ENCODE measurements at regions not wholly inside any gene's neighbourhood (a gene's known extent, or its start where the extent isn't known, plus 50 kb on each side); places are given as distances from the start of the nearest gene placed in this dataset.

DNA sequence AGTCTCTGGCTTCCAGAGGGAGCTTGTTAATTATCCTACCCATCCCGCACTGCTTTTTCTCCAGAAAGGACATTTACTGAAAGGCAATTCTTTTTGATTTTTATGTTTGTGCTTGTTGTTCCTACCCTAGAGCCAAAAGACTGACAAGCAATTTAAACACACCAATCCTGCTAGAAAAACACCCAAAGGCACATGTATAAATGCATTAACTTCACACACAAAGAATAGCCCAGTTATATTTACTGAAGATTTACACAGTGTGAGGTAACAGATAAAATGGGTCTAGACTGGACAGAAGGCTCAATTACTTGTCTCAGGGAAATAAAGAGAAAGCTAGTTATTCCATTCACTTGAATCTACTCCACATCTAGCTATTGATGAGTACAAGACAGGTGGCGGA lies 61.2 kb upstream of the NOCT start:
- DNase-seq (ENCODE audit: low read depth, low spot score), result no peak
- Histone ChIP-seq H3K9me3 (ENCODE audit: low read depth, low read length) (no peaks in the 10 kb centered on the region), H3K4me3 (no peak overlapping the region), H3K9ac (ENCODE audit: insufficient read length) (no peak overlapping the region), H3K36me3 (ENCODE audit: insufficient read depth, low read length) (no peaks in the 10 kb centered on the region), H3K27ac (no peak overlapping the region)
- TF ChIP-seq POLR2AphosphoS5 (IDR thresholded peaks at IDR 0.05; ENCODE audit: borderline replicate concordance, low read depth, low read length) (no peak), FOXP2 (optimal IDR thresholded peaks at IDR 0.05; ENCODE audit: control extremely low read depth, extremely low read length, insufficient read depth) (no peak)

DNA sequence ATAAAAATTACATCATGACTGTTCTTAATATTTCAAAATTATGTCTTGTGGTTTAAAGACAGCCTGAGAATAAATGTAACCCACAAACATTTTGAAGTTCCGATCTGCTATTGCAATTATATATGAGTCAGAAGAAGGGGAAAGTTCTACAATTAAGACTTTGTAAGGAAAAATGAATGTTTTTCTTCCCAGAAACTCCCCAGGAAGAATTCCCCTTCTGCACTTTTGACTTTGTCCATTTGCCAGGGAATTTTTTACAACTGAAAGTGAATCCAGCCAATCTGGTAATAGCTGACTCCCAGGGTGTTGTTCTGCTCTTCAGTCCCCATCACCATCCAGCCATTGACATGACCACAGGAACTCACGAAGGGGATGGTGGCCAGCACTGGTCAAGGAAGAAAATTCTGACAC lies 61.6 kb upstream of the NOCT start:
- H3K27ac ChIP-seq, result no peak overlapping the region
- H3K9me3 ChIP-seq (ENCODE audit: low read depth, low read length), result no peaks in the 10 kb centered on the region
- no peak overlapping the region for H3K4me3 ChIP-seq
- H3K36me3 ChIP-seq (ENCODE audit: insufficient read depth, low read length), result no peaks in the 10 kb centered on the region
- no peak for DNase-seq (ENCODE audit: low read depth, low spot score)
- TF ChIP-seq POLR2AphosphoS5 (IDR thresholded peaks at IDR 0.05; ENCODE audit: borderline replicate concordance, low read depth, low read length) (no peak), EZH2 (IDR thresholded peaks at IDR 0.05) (no peak), FOXP2 (optimal IDR thresholded peaks at IDR 0.05; ENCODE audit: control extremely low read depth, extremely low read length, insufficient read depth) (no peak)
- H3K9ac ChIP-seq (ENCODE audit: insufficient read length), result no peak overlapping the region

DNA sequence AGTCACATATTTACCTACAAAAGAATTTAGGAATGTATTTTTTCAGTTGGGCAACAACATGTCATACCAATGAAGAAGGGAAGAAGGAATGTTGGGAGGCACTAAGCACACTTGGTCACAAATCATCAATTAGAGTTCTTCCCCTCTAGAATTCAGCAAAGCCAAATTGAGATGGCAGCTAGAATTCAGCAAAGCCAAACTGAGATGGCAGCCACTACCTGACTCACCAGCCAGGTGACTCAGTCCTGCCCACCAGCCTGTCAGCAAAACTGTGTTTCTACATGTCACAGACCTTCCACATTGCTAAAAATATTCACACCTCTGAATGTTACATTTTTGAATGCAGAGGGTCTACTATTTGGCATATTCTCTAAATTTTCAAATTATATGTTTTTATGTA lies 63.2 kb upstream of the NOCT start:
- TF ChIP-seq POLR2AphosphoS5 (IDR thresholded peaks at IDR 0.05; ENCODE audit: borderline replicate concordance, low read depth, low read length) (no peak), FOXP2 (optimal IDR thresholded peaks at IDR 0.05; ENCODE audit: control extremely low read depth, extremely low read length, insufficient read depth) (no peak), EZH2 (IDR thresholded peaks at IDR 0.05) (no peak)
- Histone ChIP-seq H3K27ac (no peak overlapping the region), H3K4me3 (no peak overlapping the region), H3K9me3 (ENCODE audit: low read depth, low read length) (no peaks in the 10 kb centered on the region), H3K9ac (ENCODE audit: insufficient read length) (no peak overlapping the region), H3K36me3 (ENCODE audit: insufficient read depth, low read length) (no peaks in the 10 kb centered on the region)
- no peak for DNase-seq (ENCODE audit: low read depth, low spot score)

DNA sequence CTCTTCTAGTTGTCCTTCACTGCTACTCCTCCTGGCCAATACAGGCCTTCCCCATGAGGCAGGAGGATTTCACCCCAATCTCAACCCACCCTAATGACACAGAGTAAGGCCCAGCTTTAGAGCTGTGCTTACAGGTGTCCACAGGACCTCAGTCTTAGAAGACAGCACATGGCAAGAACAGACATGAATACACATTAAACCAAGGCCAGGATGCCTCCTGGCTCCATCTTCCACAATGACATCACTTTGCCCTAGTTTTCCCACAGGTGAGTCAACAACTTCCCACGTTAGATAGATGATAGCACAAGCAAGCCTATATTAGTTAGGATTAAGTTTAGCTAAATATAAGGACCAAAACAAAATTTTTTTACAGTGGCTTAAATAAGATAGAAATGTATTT lies 63.8 kb upstream of the NOCT start:
- Histone ChIP-seq H3K36me3 (ENCODE audit: insufficient read depth, low read length) (no peaks in the 10 kb centered on the region), H3K4me3 (no peak overlapping the region), H3K9me3 (ENCODE audit: low read depth, low read length) (no peaks in the 10 kb centered on the region), H3K9ac (ENCODE audit: insufficient read length) (no peak overlapping the region), H3K27ac (no peak overlapping the region)
- TF ChIP-seq EZH2 (IDR thresholded peaks at IDR 0.05), result no peak
- no peak for TF ChIP-seq FOXP2 (optimal IDR thresholded peaks at IDR 0.05; ENCODE audit: control extremely low read depth, extremely low read length, insufficient read depth)
- TF ChIP-seq POLR2AphosphoS5 (IDR thresholded peaks at IDR 0.05; ENCODE audit: borderline replicate concordance, low read depth, low read length), result no peak
- DNase-seq (ENCODE audit: low read depth, low spot score), result no peak

DNA sequence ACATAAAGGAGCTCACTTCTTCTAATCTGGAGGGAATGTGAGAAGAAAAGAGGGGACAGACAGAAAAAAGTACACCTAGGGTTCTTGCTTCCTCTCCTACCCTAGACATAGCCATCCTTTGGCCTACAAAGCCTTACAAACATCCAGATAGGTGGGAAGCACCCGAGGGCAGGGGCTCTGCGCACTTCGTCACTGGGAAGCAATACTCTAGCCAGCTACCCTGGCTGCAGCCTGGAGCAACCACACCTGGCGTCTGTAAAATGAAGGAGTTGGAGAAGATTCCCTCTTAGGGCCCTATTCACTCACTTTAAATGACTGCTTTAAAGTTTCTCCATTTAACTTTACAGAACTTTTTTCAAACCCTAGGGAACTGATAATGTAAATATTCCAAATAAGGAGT lies 65.7 kb upstream of the NOCT start:
- Histone ChIP-seq H3K9ac (ENCODE audit: insufficient read length) (no peak overlapping the region), H3K9me3 (ENCODE audit: low read depth, low read length) (no peaks in the 10 kb centered on the region), H3K4me3 (no peak overlapping the region), H3K27ac (no peak overlapping the region), H3K36me3 (ENCODE audit: insufficient read depth, low read length) (no peaks in the 10 kb centered on the region)
- no peak for TF ChIP-seq FOXP2 (optimal IDR thresholded peaks at IDR 0.05; ENCODE audit: control extremely low read depth, extremely low read length, insufficient read depth)
- no peak for TF ChIP-seq POLR2AphosphoS5 (IDR thresholded peaks at IDR 0.05; ENCODE audit: borderline replicate concordance, low read depth, low read length)
- no peak for TF ChIP-seq EZH2 (IDR thresholded peaks at IDR 0.05)
- no peak for DNase-seq (ENCODE audit: low read depth, low spot score)

DNA sequence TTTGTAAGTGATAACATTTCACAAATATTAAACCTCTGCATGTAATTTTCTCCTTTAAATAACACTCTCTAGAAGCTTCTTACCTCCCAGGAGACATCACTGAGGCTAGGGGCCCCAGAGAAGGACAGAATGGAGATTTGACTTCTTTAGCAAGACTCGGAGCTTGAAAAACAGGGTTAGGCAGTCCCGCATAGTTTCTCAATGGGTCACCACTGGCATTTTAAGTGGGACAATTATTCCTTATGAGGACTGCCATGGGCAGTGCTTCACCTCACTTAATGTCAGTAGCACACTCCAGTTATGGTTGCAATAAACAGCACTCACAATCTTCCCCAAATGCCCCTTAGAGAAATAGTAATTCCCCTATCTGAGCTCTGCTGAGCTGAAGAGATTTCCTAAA lies 66.7 kb upstream of the NOCT start:
- DNase-seq (ENCODE audit: low read depth, low spot score), result no peak
- Histone ChIP-seq H3K9me3 (ENCODE audit: low read depth, low read length) (no peaks in the 10 kb centered on the region), H3K36me3 (ENCODE audit: insufficient read depth, low read length) (no peaks in the 10 kb centered on the region), H3K9ac (ENCODE audit: insufficient read length) (no peak overlapping the region), H3K4me3 (no peak overlapping the region), H3K27ac (no peak overlapping the region)
- no peak for TF ChIP-seq POLR2AphosphoS5 (IDR thresholded peaks at IDR 0.05; ENCODE audit: borderline replicate concordance, low read depth, low read length)
- TF ChIP-seq EZH2 (IDR thresholded peaks at IDR 0.05), result no peak
- no peak for TF ChIP-seq FOXP2 (optimal IDR thresholded peaks at IDR 0.05; ENCODE audit: control extremely low read depth, extremely low read length, insufficient read depth)

DNA sequence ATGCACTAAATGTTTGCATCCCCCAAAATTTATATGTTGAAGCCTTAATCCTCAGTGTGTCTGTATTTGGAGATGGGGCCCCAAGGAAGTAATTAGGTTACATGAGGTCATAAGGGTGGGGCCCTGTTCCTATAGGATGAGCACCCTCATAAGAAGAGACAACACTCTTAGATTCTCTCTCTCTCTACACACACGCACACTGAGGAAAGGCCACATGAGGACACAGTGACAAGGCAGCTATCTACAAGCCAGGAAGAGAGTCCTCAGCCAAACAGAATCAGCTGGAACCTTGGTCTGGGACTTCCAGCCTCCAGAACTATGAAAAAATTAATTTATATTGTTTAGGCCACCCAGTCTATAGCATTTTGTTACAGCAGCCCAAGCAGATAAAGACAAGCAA lies 69.3 kb upstream of the NOCT start:
- H3K27ac ChIP-seq, result no peak overlapping the region
- no peak for DNase-seq (ENCODE audit: low read depth, low spot score)
- H3K4me3 ChIP-seq, result no peak overlapping the region
- no peaks in the 10 kb centered on the region for H3K9me3 ChIP-seq (ENCODE audit: low read depth, low read length)
- no peak for TF ChIP-seq FOXP2 (optimal IDR thresholded peaks at IDR 0.05; ENCODE audit: control extremely low read depth, extremely low read length, insufficient read depth)
- no peak for TF ChIP-seq POLR2AphosphoS5 (IDR thresholded peaks at IDR 0.05; ENCODE audit: borderline replicate concordance, low read depth, low read length)
- TF ChIP-seq EZH2 (IDR thresholded peaks at IDR 0.05), result no peak
- no peaks in the 10 kb centered on the region for H3K36me3 ChIP-seq (ENCODE audit: insufficient read depth, low read length)
- no peak overlapping the region for H3K9ac ChIP-seq (ENCODE audit: insufficient read length)

DNA sequence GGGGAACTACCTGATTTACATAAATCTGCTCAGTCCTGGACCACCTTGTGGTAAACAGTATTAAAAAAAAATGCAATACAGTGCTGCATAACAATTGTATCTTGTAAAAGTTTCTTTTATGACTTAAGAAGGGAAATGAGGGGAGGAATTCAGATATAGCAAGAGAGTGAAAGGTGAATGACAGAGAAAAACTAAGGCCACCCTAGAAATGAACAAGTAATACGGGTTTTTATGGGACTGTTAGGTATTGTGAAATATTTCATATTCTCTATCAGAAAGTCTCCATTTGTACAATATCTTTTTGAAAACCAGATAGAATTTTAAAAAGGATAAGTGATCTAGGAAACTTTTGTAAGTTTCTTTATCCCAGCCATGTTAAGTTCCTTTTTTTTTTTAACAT lies 69.7 kb upstream of the NOCT start:
- no peak overlapping the region for H3K9ac ChIP-seq (ENCODE audit: insufficient read length)
- H3K9me3 ChIP-seq (ENCODE audit: low read depth, low read length), result no peaks in the 10 kb centered on the region
- H3K36me3 ChIP-seq (ENCODE audit: insufficient read depth, low read length), result no peaks in the 10 kb centered on the region
- TF ChIP-seq FOXP2 (optimal IDR thresholded peaks at IDR 0.05; ENCODE audit: control extremely low read depth, extremely low read length, insufficient read depth) (no peak), POLR2AphosphoS5 (IDR thresholded peaks at IDR 0.05; ENCODE audit: borderline replicate concordance, low read depth, low read length) (no peak), EZH2 (IDR thresholded peaks at IDR 0.05) (no peak)
- DNase-seq (ENCODE audit: low read depth, low spot score), result no peak
- no peak overlapping the region for H3K4me3 ChIP-seq
- no peak overlapping the region for H3K27ac ChIP-seq

DNA sequence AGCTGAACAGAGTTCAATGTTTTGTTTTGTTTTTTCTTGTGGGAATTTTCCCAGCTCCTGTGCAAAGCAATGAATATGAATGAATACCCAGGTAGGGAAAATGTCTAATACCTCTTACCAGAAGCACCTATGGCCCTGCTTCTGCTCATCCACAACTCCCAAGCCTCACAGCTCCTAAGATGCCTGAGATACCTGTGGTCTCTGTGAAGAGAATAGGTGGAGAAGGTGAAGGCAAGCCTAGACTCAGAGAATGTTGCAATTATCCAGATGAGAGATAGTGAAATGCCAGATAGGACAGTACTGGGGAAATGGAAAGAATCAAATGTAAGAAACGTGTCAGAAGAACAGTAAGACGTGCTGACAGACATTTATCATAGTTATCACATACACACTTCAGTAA lies 70.2 kb upstream of the NOCT start:
- no peaks in the 10 kb centered on the region for H3K36me3 ChIP-seq (ENCODE audit: insufficient read depth, low read length)
- no peak for DNase-seq (ENCODE audit: low read depth, low spot score)
- TF ChIP-seq EZH2 (IDR thresholded peaks at IDR 0.05) (no peak), POLR2AphosphoS5 (IDR thresholded peaks at IDR 0.05; ENCODE audit: borderline replicate concordance, low read depth, low read length) (no peak), FOXP2 (optimal IDR thresholded peaks at IDR 0.05; ENCODE audit: control extremely low read depth, extremely low read length, insufficient read depth) (no peak)
- no peak overlapping the region for H3K4me3 ChIP-seq
- H3K9ac ChIP-seq (ENCODE audit: insufficient read length), result no peak overlapping the region
- no peak overlapping the region for H3K27ac ChIP-seq
- H3K9me3 ChIP-seq (ENCODE audit: low read depth, low read length), result no peaks in the 10 kb centered on the region
